ENCODE measurements at regions not wholly inside any gene's neighbourhood (a gene's known extent, or its start where the extent isn't known, plus 50 kb on each side); places are given as distances from the start of the nearest gene placed in this dataset.

GRCh38 chr13:73618275-73618865 is 515.8 kb downstream of the KLF12 start:
- TF ChIP-seq PBX3 (CRISPR knock-in tag; IDR thresholded peaks at IDR 0.05), result no peak
- no peak for TF ChIP-seq WT1 (tag by site-specific recombination; IDR thresholded peaks at IDR 0.05)
- no peak for TF ChIP-seq CTCF (tag by site-specific recombination; IDR thresholded peaks at IDR 0.05)
- no peak for TF ChIP-seq YY1 (tag by site-specific recombination; IDR thresholded peaks at IDR 0.05)
- no peak for TF ChIP-seq ZNF292 (tag by site-specific recombination; IDR thresholded peaks at IDR 0.05; ENCODE audit: borderline replicate concordance, low read depth)
- TF ChIP-seq ZNF311 (tag by site-specific recombination; IDR thresholded peaks at IDR 0.05; ENCODE audit: borderline replicate concordance), result no peak
- no peak for TF ChIP-seq ZNF707 (tag by site-specific recombination; IDR thresholded peaks at IDR 0.05)
- no peak for TF ChIP-seq IKZF3 (tag by site-specific recombination; IDR thresholded peaks at IDR 0.05)
- no peak for TF ChIP-seq SP3 (tag by site-specific recombination; IDR thresholded peaks at IDR 0.05)
- no peak for TF ChIP-seq ZNF138 (tag by site-specific recombination; IDR thresholded peaks at IDR 0.05; ENCODE audit: borderline replicate concordance)
- no peak for TF ChIP-seq ZNF768 (tag by site-specific recombination; IDR thresholded peaks at IDR 0.05)

Data from HEK293 (cell line).